IgD-negative memory B cell (primary cell): ENCODE measurements at regions not wholly inside any gene's neighbourhood (a gene's known extent, or its start where the extent isn't known, plus 50 kb on each side); places are given as distances from the start of the nearest gene placed in this dataset.

Source experiments
- H3K27ac Mint-ChIP-seq, 3 donors: one replicate each; pipeline ENCODE4 v1.8.0; 2020 to 2022; ENCODE audit warnings: mild to moderate bottlenecking in 3 of 3, mixed read lengths in 3 of 3, moderate library complexity in 1 of 3
- H3K27me3 Mint-ChIP-seq: one replicate; pipeline ENCODE4 v1.8.0; 2021; ENCODE audit warnings: mixed read lengths
- H3K36me3 Mint-ChIP-seq: one replicate; pipeline ENCODE4 v1.8.0; 2020; ENCODE audit warnings: mild to moderate bottlenecking, mixed read lengths
- H3K4me1 Mint-ChIP-seq, 3 donors: one replicate each; pipeline ENCODE4 v1.8.0; 2020 to 2022; ENCODE audit warnings: mixed read lengths in 3 of 3, mild to moderate bottlenecking in 1 of 3
- H3K4me3 Mint-ChIP-seq, 4 donors: one replicate each; pipeline ENCODE4 v1.8.0; 2020 to 2022; ENCODE audit warnings: mild to moderate bottlenecking in 4 of 4, mixed read lengths in 4 of 4, moderate library complexity in 3 of 4
- H3K9me3 Mint-ChIP-seq, 3 donors: one replicate each; pipeline ENCODE4 v1.8.0; 2020 to 2021; ENCODE audit warnings: mixed read lengths in 3 of 3, mild to moderate bottlenecking in 1 of 3

DNA sequence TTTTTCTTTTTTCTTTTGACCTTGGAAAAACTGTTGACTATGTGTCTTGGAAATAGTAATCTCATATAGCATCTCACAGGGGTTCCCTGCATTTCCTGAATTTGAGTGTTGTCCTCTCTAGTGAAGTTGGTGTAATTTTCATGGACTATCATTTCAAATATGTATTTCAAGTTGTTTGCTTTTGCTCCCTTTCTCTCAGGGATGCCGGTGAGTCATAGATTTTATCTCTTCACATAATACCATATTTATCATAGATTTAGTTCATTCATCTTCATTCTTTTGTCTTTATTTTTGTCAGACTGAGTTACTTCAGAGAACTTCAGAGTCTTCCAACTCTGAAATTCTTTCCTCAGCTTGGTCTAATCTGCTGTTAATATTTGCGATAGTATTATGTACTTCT lies 1320.6 kb downstream of the LRFN5 start:
- H3K27me3 Mint-ChIP-seq = no peaks in the 10 kb centered on the region
- H3K27ac Mint-ChIP-seq = no peak overlapping the region
- no peaks in the 10 kb centered on the region for H3K4me1 Mint-ChIP-seq
- peaks cover 0 to 2% (median 2%) of the 10 kb centered on the region in 3 donors for H3K9me3 Mint-ChIP-seq
- no peak overlapping the region for H3K4me3 Mint-ChIP-seq
- no peaks in the 10 kb centered on the region for H3K36me3 Mint-ChIP-seq

DNA sequence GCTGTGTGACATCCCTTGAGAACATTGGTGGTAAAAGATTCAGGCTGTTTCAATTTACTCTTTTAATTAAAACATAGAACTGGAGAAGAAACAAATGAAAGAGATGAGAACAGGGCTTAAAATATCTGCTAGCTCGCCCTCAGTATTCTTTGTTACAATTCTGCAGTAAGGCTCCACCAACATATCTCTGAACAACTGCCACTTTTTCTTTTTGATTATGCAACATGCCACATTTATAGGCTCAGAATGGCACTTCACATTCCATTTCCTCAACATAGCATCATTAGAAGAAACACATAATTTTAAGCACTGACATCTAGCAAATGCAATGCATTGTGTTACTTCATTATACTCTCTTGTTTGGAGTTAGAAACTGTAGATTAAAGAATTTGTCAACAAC lies 1315.2 kb downstream of the LRFN5 start:
- no peak overlapping the region for H3K27ac Mint-ChIP-seq
- H3K4me1 Mint-ChIP-seq = no peaks in the 10 kb centered on the region
- no peaks in the 10 kb centered on the region for H3K36me3 Mint-ChIP-seq
- H3K4me3 Mint-ChIP-seq = no peak overlapping the region
- H3K27me3 Mint-ChIP-seq = no peaks in the 10 kb centered on the region
- peaks cover 0 to 2% (median 0%) of the 10 kb centered on the region in 3 donors for H3K9me3 Mint-ChIP-seq

DNA sequence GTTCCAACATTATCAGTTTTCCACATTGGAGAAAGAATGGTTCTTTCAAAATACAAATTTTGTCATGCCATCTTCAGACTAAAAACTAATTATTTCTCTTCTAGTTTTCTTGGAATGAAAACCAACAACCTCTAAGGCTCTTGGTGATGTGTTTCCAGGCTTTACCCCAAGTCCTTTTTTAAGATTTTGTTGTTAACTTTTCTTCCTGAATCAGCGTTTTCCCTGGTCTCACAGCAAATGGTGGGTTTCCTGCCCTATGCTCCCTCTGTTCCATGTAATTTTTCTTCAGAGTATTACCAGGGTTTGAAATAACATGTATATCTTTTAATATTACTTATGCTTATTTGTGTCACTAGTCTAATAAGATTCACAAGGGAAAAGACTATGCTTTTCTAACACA lies 1311.9 kb downstream of the LRFN5 start:
- H3K4me3 Mint-ChIP-seq = no peak overlapping the region
- H3K9me3 Mint-ChIP-seq = peaks cover 0 to 6% (median 0%) of the 10 kb centered on the region in 3 donors
- H3K4me1 Mint-ChIP-seq = peaks cover 0 to 7% (median 0%) of the 10 kb centered on the region in 3 donors
- no peaks in the 10 kb centered on the region for H3K27me3 Mint-ChIP-seq
- no peaks in the 10 kb centered on the region for H3K36me3 Mint-ChIP-seq
- no peak overlapping the region for H3K27ac Mint-ChIP-seq

GRCh38 chr14:42911642-42912041 lies 1305.0 kb downstream of the LRFN5 start:
- no peaks in the 10 kb centered on the region for H3K36me3 Mint-ChIP-seq
- H3K4me3 Mint-ChIP-seq = no peak overlapping the region
- peaks cover 0 to 11% (median 0%) of the 10 kb centered on the region in 3 donors for H3K4me1 Mint-ChIP-seq
- H3K27me3 Mint-ChIP-seq = no peaks in the 10 kb centered on the region
- H3K27ac Mint-ChIP-seq = no peak overlapping the region
- peaks cover 0 to 6% (median 0%) of the 10 kb centered on the region in 3 donors for H3K9me3 Mint-ChIP-seq

DNA sequence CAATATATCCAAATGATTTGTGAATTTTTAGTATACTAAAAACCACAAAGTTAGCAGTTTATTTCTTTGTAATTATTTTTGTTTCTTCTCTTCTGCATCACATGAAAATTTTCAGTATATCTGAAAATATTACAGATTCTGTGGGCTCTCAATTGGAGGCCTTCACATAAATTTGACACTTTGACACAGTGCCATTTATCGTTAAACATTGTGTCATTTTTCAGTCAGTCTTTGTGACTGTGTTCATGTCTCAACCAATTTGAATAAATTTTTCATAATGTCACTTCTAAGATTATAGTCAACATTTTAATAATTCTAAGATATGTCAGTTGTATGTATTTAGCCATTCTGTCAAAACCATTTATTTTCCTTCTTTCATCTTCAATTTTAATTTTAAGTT lies 1303.0 kb downstream of the LRFN5 start:
- Mint-ChIP-seq H3K9me3 (peaks cover 0 to 3% (median 0%) of the 10 kb centered on the region in 3 donors), H3K27me3 (no peaks in the 10 kb centered on the region), H3K27ac (no peak overlapping the region), H3K4me3 (no peak overlapping the region), H3K4me1 (peaks cover 0 to 4% (median 0%) of the 10 kb centered on the region in 3 donors), H3K36me3 (no peaks in the 10 kb centered on the region)

GRCh38 chr14:42893183-42893582 lies 1286.5 kb downstream of the LRFN5 start:
- Mint-ChIP-seq H3K9me3 (peaks cover 0 to 2% (median 0%) of the 10 kb centered on the region in 3 donors), H3K27me3 (no peaks in the 10 kb centered on the region), H3K36me3 (peaks cover 2% of the 10 kb centered on the region), H3K27ac (no peak overlapping the region), H3K4me1 (peaks cover 6 to 12% (median 8%) of the 10 kb centered on the region in 3 donors), H3K4me3 (no peak overlapping the region)

- Mint-ChIP-seq H3K4me3 (no peak overlapping the region), H3K4me1 (no peaks in the 10 kb centered on the region), H3K27ac (no peak overlapping the region), H3K27me3 (no peaks in the 10 kb centered on the region), H3K9me3 (peaks cover 0 to 5% (median 0%) of the 10 kb centered on the region in 3 donors), H3K36me3 (peaks cover 4% of the 10 kb centered on the region)
These were observed 1277.4 kb downstream of the LRFN5 start for GRCh38 chr14:42884100-42884499.

DNA sequence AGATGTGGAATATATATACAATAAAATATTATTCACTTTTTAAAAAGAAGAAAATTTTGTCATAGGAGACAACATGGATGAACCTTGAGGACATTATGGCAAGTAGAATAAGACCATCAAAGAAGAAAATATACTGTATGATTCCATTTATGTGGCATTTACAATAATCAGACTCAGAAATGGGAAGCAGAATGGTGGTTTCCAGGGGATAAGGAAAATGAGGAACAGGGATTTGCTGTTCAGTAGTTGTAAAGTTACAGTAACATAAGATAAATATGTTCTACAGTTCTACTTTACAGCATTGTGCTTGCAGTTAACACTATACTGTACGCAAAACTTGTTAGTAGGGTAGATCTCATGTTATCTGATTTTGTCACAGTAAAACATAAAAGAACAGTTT lies 1271.0 kb downstream of the LRFN5 start:
- peaks cover 1% of the 10 kb centered on the region for H3K36me3 Mint-ChIP-seq
- no peak overlapping the region for H3K4me3 Mint-ChIP-seq
- no peaks in the 10 kb centered on the region for H3K4me1 Mint-ChIP-seq
- H3K9me3 Mint-ChIP-seq = peaks cover 0 to 2% (median 0%) of the 10 kb centered on the region in 3 donors
- H3K27ac Mint-ChIP-seq = no peak overlapping the region
- peaks cover 1% of the 10 kb centered on the region for H3K27me3 Mint-ChIP-seq

- Mint-ChIP-seq H3K4me3 (no peak overlapping the region), H3K27ac (no peak overlapping the region), H3K9me3 (peaks cover 0 to 1% (median 0%) of the 10 kb centered on the region in 3 donors), H3K27me3 (no peaks in the 10 kb centered on the region), H3K36me3 (peaks cover 1% of the 10 kb centered on the region), H3K4me1 (no peaks in the 10 kb centered on the region)
These were observed 1266.1 kb downstream of the LRFN5 start for GRCh38 chr14:42872786-42873185.

- Mint-ChIP-seq H3K9me3 (peaks cover 0 to 1% (median 0%) of the 10 kb centered on the region in 3 donors), H3K27me3 (no peaks in the 10 kb centered on the region), H3K4me3 (no peak overlapping the region), H3K4me1 (no peaks in the 10 kb centered on the region), H3K36me3 (no peaks in the 10 kb centered on the region), H3K27ac (no peak overlapping the region)
These were observed 1263.0 kb downstream of the LRFN5 start for GRCh38 chr14:42869681-42870080.

GRCh38 chr14:42862114-42862513 lies 1255.4 kb downstream of the LRFN5 start:
- Mint-ChIP-seq H3K4me3 (no peak overlapping the region), H3K9me3 (no peaks in the 10 kb centered on the region), H3K4me1 (no peaks in the 10 kb centered on the region)

GRCh38 chr14:42860371-42860770 lies 1253.7 kb downstream of the LRFN5 start:
- H3K27ac Mint-ChIP-seq = no peak overlapping the region
- H3K36me3 Mint-ChIP-seq = no peaks in the 10 kb centered on the region
- no peaks in the 10 kb centered on the region for H3K4me1 Mint-ChIP-seq
- H3K4me3 Mint-ChIP-seq = no peak overlapping the region
- no peaks in the 10 kb centered on the region for H3K9me3 Mint-ChIP-seq
- no peaks in the 10 kb centered on the region for H3K27me3 Mint-ChIP-seq

More at GRCh38 chr14:42862114-42862513, 1255.4 kb downstream of the LRFN5 start:
- no peak overlapping the region for H3K27ac Mint-ChIP-seq
- no peaks in the 10 kb centered on the region for H3K27me3 Mint-ChIP-seq
- H3K36me3 Mint-ChIP-seq = no peaks in the 10 kb centered on the region

DNA sequence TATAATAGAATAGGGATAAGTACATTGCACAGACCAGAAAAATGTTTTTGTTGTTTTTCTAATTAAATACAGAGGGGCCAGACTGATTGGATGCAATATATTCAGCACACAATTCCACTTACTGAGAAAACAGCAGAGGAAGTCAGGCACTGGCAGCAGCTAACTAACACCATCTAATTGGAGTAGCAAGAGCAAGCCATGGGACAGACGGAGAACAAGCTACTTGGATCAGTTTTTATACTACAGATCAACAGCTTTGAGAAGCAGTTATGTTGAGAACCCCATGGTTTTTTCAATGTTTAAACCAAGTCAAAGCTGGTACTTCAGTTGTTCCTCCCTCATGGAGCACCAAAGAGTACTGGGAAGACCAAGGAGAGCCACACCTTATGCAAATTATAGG lies 1249.4 kb downstream of the LRFN5 start:
- Mint-ChIP-seq H3K4me1 (peaks cover 8 to 15% (median 12%) of the 10 kb centered on the region in 3 donors), H3K27ac (no peak overlapping the region), H3K27me3 (no peaks in the 10 kb centered on the region), H3K9me3 (peaks cover 0 to 1% (median 0%) of the 10 kb centered on the region in 3 donors), H3K36me3 (no peaks in the 10 kb centered on the region), H3K4me3 (no peak overlapping the region)

DNA sequence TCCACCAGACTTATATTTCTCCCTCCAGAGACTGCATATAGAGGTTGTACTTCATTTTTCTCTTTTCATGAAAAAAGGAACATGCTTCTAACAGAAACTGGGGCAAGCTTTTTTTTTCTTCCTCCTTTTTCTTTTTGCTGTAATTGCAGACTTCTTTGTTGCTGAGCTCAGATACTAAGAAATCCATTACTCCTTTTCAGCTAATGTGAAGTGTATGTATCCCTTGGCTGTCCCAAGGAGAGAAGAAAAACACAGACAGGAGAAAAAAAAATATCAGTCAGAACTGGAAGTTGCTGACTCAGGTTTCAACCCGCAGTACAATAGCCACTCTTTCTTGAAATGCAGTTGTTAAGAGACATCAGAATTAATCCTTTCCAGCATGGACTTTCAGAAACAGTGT lies 1248.4 kb downstream of the LRFN5 start:
- Mint-ChIP-seq H3K9me3 (peaks cover 0 to 1% (median 0%) of the 10 kb centered on the region in 3 donors), H3K4me3 (peak overlapping the region in 1 of 4 donors; percentile 29), H3K27me3 (no peaks in the 10 kb centered on the region), H3K27ac (no peak overlapping the region), H3K4me1 (peaks cover 8 to 15% (median 12%) of the 10 kb centered on the region in 3 donors), H3K36me3 (no peaks in the 10 kb centered on the region)

- H3K27ac Mint-ChIP-seq = no peak overlapping the region
- peaks cover 0 to 1% (median 0%) of the 10 kb centered on the region in 3 donors for H3K9me3 Mint-ChIP-seq
- H3K27me3 Mint-ChIP-seq = no peaks in the 10 kb centered on the region
- H3K4me1 Mint-ChIP-seq = peaks cover 8 to 15% (median 12%) of the 10 kb centered on the region in 3 donors
- H3K4me3 Mint-ChIP-seq = no peak overlapping the region
- no peaks in the 10 kb centered on the region for H3K36me3 Mint-ChIP-seq
These were observed 1247.4 kb downstream of the LRFN5 start for GRCh38 chr14:42854061-42854460.

DNA sequence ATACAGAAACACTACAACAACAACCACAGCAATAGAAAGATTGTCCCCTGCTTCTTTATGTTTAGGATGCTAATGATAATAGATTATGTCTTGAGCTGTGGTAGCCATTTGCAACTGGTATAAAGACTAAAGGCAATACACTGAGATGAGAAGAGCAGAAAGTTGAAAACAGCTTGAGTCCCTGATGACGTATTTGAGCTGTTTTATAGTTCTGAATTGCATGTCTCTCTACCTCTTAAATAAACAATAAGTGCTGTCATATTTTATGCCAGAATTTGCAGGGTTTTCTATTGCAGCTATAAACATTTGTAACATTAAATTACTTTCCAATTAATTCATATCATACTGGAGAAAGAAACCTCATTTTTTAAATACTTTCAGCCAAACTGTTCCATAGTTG lies 1242.0 kb downstream of the LRFN5 start:
- H3K4me1 Mint-ChIP-seq = peaks cover 2 to 7% (median 6%) of the 10 kb centered on the region in 3 donors
- H3K9me3 Mint-ChIP-seq = peaks cover 1 to 5% (median 1%) of the 10 kb centered on the region in 3 donors
- H3K27ac Mint-ChIP-seq = no peak overlapping the region

More for the DNA sequence above, 1242.0 kb downstream of the LRFN5 start:
- no peak overlapping the region for H3K4me3 Mint-ChIP-seq
- no peaks in the 10 kb centered on the region for H3K36me3 Mint-ChIP-seq
- H3K27me3 Mint-ChIP-seq = peaks cover 2% of the 10 kb centered on the region
